Loucy (cell line): ENCODE measurements at regions not wholly inside any gene's neighbourhood (a gene's known extent, or its start where the extent isn't known, plus 50 kb on each side); places are given as distances from the start of the nearest gene placed in this dataset.

Experiments used
- H2AFZ ChIP-seq: fragments of 200-600 bp; sonication (generic); 2 replicates; pipeline ENCODE4 v1.6.0; 2016; ENCODE audit warnings: antibody characterized with exemption, mild to moderate bottlenecking, low read length, moderate library complexity
- H3F3A ChIP-seq: fragments of 200-600 bp; 2 replicates; pipeline ENCODE4 v1.6.0; 2016; ENCODE audit warnings: antibody characterized with exemption, low read depth, mild to moderate bottlenecking
- H3K27me3 ChIP-seq: fragments of 200-600 bp; sonication (generic); 2 replicates; pipeline ENCODE4 v1.6.1; 2014; ENCODE audit warnings: low read length, mild to moderate bottlenecking; ENCODE audit not compliant: insufficient read depth, poor library complexity, severe bottlenecking
- H3K36me3 ChIP-seq: fragments of 200-600 bp; sonication (generic); 2 replicates; pipeline ENCODE4 v1.6.1; 2016; ENCODE audit warnings: low read length; ENCODE audit not compliant: insufficient read depth
- H3K4me1 ChIP-seq: fragments of 200-600 bp; sonication (generic); 2 replicates; pipeline ENCODE4 v1.5.1; 2014; ENCODE audit warnings: low read length, mild to moderate bottlenecking; ENCODE audit not compliant: insufficient read depth, poor library complexity, severe bottlenecking
- H3K4me2 ChIP-seq: fragments of 200-600 bp; sonication (generic); 2 replicates; pipeline ENCODE4 v1.6.0; 2014; ENCODE audit warnings: antibody characterized with exemption, low read length, low read depth, mild to moderate bottlenecking; ENCODE audit not compliant: poor library complexity, severe bottlenecking
- H3K4me3 ChIP-seq: fragments of 200-600 bp; sonication (generic); 2 replicates; pipeline ENCODE4 v1.5.1; 2014; ENCODE audit warnings: low read length, mild to moderate bottlenecking, mixed read lengths; ENCODE audit not compliant: poor library complexity, severe bottlenecking
- H3K79me2 ChIP-seq: fragments of 200-600 bp; sonication (generic); 2 replicates; pipeline ENCODE4 v1.6.1; 2014; ENCODE audit warnings: low read length; ENCODE audit not compliant: insufficient read depth
- H3K9ac ChIP-seq: fragments of 200-600 bp; sonication (generic); 2 replicates; pipeline ENCODE4 v1.6.0; 2014; ENCODE audit warnings: mild to moderate bottlenecking, low read depth, low read length, moderate library complexity; ENCODE audit not compliant: poor library complexity, severe bottlenecking
- H3K9me2 ChIP-seq: fragments of 200-600 bp; sonication (generic); replicated peaks from 2 replicates; pipeline ENCODE4 v1.6.1; 2016; ENCODE audit warnings: low read depth, low read length, mixed read lengths
- H3K9me3 ChIP-seq: fragments of 200-600 bp; sonication (generic); 2 replicates; pipeline ENCODE4 v1.6.1; 2014; ENCODE audit warnings: mild to moderate bottlenecking, antibody characterized with exemption, low read length, low read depth; ENCODE audit not compliant: insufficient read depth
- H4K20me1 ChIP-seq: fragments of 200-600 bp; sonication (generic); 2 replicates; pipeline ENCODE4 v1.6.0; 2014; ENCODE audit warnings: antibody characterized with exemption, low read length, mild to moderate bottlenecking; ENCODE audit not compliant: insufficient read depth, poor library complexity, severe bottlenecking
- EZH2phosphoT487 ChIP-seq: fragments of 200-600 bp; IDR thresholded peaks from 2 replicates; pipeline ENCODE4 v1.6.1; 2018; ENCODE audit warnings: antibody characterized with exemption, mild to moderate bottlenecking, moderate library complexity, borderline replicate concordance
- TF ChIP-seq, protein P1 (sequence below): fragments of 200-600 bp; sonication (generic); conservative IDR thresholded peaks from 2 replicates; pipeline ENCODE4 v1.5.1; 2014; ENCODE audit warnings: mild to moderate bottlenecking, antibody characterized with exemption, low read length

DNA sequence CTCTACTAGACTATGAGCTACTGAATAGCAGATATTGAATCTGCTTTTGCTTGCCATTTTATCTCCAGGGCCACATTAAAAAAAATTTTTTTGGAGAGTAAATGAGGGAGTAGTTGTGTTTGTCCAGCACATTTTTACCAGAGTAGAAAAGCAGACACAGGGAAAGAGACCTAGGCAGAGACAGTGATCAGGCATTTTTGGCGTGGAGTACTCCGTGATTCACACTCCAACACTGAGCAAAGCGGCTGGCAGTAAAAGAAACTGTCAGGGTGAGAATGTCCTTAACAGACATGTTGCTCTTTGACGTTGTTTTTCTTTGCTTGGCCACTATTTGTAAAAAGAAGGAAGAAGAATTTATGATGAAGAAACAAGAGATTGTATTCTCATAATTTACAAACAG, 304.0 kb downstream of the TDRD3 start:
- Histone ChIP-seq H3K9ac (no peak overlapping the region), H3K27me3 (no peaks in the 10 kb centered on the region), H3K4me3 (no peak overlapping the region), H3K79me2 (no peaks in the 10 kb centered on the region), H3K4me1 (no peaks in the 10 kb centered on the region), H3K36me3 (no peaks in the 10 kb centered on the region), H4K20me1 (no peaks in the 10 kb centered on the region), H3K9me3 (no peaks in the 10 kb centered on the region), H3K9me2 (no peaks in the 10 kb centered on the region), H3F3A (no peaks in the 10 kb centered on the region), H3K4me2 (no peak overlapping the region), H2AFZ (no peak overlapping the region)
- TF ChIP-seq, protein P1, sequence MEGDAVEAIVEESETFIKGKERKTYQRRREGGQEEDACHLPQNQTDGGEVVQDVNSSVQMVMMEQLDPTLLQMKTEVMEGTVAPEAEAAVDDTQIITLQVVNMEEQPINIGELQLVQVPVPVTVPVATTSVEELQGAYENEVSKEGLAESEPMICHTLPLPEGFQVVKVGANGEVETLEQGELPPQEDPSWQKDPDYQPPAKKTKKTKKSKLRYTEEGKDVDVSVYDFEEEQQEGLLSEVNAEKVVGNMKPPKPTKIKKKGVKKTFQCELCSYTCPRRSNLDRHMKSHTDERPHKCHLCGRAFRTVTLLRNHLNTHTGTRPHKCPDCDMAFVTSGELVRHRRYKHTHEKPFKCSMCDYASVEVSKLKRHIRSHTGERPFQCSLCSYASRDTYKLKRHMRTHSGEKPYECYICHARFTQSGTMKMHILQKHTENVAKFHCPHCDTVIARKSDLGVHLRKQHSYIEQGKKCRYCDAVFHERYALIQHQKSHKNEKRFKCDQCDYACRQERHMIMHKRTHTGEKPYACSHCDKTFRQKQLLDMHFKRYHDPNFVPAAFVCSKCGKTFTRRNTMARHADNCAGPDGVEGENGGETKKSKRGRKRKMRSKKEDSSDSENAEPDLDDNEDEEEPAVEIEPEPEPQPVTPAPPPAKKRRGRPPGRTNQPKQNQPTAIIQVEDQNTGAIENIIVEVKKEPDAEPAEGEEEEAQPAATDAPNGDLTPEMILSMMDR = no peak
- TF ChIP-seq EZH2phosphoT487 = no peak

DNA sequence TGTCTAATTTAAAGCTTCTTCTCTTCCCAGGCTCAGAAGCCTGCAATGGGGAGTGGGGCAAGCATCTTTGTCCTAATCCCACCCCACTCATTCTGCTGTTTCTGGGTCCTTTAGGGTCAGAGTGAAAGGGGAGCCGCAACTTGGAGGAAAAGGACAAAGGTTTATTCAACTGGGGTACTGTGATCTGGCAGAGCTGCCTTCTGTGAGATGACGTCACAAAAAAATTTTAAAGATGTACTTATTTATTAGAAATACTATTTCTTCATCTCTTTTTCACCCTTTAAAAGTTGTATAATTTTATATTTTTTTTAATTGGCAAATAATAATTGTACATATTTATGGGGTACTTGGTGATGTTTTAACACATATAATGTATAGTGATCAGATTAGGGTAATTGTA, 302.6 kb downstream of the TDRD3 start:
- Histone ChIP-seq H3K36me3 (no peaks in the 10 kb centered on the region), H3K4me3 (no peak overlapping the region), H3K9me3 (no peaks in the 10 kb centered on the region), H3K4me1 (no peaks in the 10 kb centered on the region), H2AFZ (no peak overlapping the region), H3K27me3 (no peaks in the 10 kb centered on the region), H4K20me1 (no peaks in the 10 kb centered on the region), H3K4me2 (no peak overlapping the region), H3K79me2 (no peaks in the 10 kb centered on the region), H3K9me2 (no peaks in the 10 kb centered on the region), H3F3A (no peaks in the 10 kb centered on the region), H3K9ac (no peak overlapping the region)
- TF ChIP-seq EZH2phosphoT487 = no peak
- TF ChIP-seq, protein P1 = no peak

DNA sequence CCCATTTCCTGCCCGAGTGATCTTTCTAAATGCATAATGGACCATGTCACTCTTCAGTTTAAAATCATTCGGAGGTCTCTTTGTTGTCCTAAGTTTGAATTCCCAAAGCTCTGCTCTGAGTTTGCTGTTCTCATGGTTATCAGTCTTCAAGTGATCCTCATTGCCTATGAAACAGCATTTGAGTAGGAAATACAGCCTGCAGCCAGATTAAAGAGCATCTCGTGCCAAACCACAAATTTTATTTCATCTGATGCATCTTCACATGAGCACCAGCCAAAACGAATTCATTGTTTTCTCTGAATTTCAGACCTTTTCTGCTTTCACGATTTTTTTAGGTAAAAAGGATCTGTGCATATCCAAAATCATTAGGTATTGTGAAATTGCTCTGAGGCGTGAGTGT, 299.6 kb downstream of the TDRD3 start:
- no peaks in the 10 kb centered on the region for H3K79me2 ChIP-seq
- no peaks in the 10 kb centered on the region for H3K36me3 ChIP-seq
- H3K9me2 ChIP-seq = no peaks in the 10 kb centered on the region
- H3K4me3 ChIP-seq = no peak overlapping the region
- TF ChIP-seq EZH2phosphoT487 = no peak
- TF ChIP-seq, protein P1 = no peak
- no peak overlapping the region for H3K9ac ChIP-seq
- H3K27me3 ChIP-seq = no peaks in the 10 kb centered on the region
- H3K4me1 ChIP-seq = no peaks in the 10 kb centered on the region
- no peaks in the 10 kb centered on the region for H3K9me3 ChIP-seq
- no peak overlapping the region for H2AFZ ChIP-seq
- H4K20me1 ChIP-seq = no peaks in the 10 kb centered on the region
- H3K4me2 ChIP-seq = no peak overlapping the region
- no peaks in the 10 kb centered on the region for H3F3A ChIP-seq
